ENCODE measurements at regions not wholly inside any gene's neighbourhood (a gene's known extent, or its start where the extent isn't known, plus 50 kb on each side); places are given as distances from the start of the nearest gene placed in this dataset.

GRCh38 chr15:25070353-25070963 is 115.7 kb downstream of the SNRPN start:
- ATAC-seq (ENCODE audit: low read depth in 2 of 2) (no peak), DNase-seq (no peak)
- Mint-ChIP-seq H3K36me3 (peaks cover 75% of the 10 kb centered on the region), H3K4me3 (no peak overlapping the region), H3K9me3 (peaks cover 0 to 99% (median 37%) of the 10 kb centered on the region in 7 donors), H3K27ac (no peak overlapping the region), H3K27me3 (no peaks in the 10 kb centered on the region), H3K4me1 (no peaks in the 10 kb centered on the region)
- Histone ChIP-seq H3K27me3 (ENCODE audit: control insufficient read depth, insufficient read depth, low read length) (no peaks in the 10 kb centered on the region), H3K4me1 (ENCODE audit: control insufficient read depth, insufficient read depth, low read length, poor library complexity, severe bottlenecking) (no peaks in the 10 kb centered on the region), H3K27ac (ENCODE audit: insufficient read depth, low read length, poor library complexity, severe bottlenecking) (no peak overlapping the region), H3K9me3 (ENCODE audit: control insufficient read depth in 2 of 2, low read length in 2 of 2) (peaks cover 95 to 100% of the 10 kb centered on the region in 2 experiments), H3K36me3 (ENCODE audit: control insufficient read depth, insufficient read depth, low read length) (peaks cover 88% of the 10 kb centered on the region), H3K4me3 (ENCODE audit: low read depth, low read length) (no peak overlapping the region)

GRCh38 chr15:25072857-25073476 is 118.2 kb downstream of the SNRPN start:
- Histone ChIP-seq H3K36me3 (ENCODE audit: control insufficient read depth, insufficient read depth, low read length) (peaks cover 90% of the 10 kb centered on the region), H3K4me1 (ENCODE audit: control insufficient read depth, insufficient read depth, low read length, poor library complexity, severe bottlenecking) (no peaks in the 10 kb centered on the region), H3K4me3 (ENCODE audit: low read depth, low read length) (no peak overlapping the region), H3K27me3 (ENCODE audit: control insufficient read depth, insufficient read depth, low read length) (no peaks in the 10 kb centered on the region), H3K9me3 (ENCODE audit: control insufficient read depth in 2 of 2, low read length in 2 of 2) (peaks cover 97 to 100% of the 10 kb centered on the region in 2 experiments), H3K27ac (ENCODE audit: insufficient read depth, low read length, poor library complexity, severe bottlenecking) (no peak overlapping the region)
- Mint-ChIP-seq H3K27me3 (no peaks in the 10 kb centered on the region), H3K36me3 (peaks cover 74% of the 10 kb centered on the region), H3K4me3 (no peak overlapping the region), H3K27ac (no peak overlapping the region), H3K4me1 (no peaks in the 10 kb centered on the region), H3K9me3 (peaks cover 0 to 100% (median 27%) of the 10 kb centered on the region in 7 donors)
- ATAC-seq (ENCODE audit: low read depth in 2 of 2): no peak
- DNase-seq: no peak

GRCh38 chr15:25087137-25087536 is 132.3 kb downstream of the SNRPN start:
- H3K4me1 ChIP-seq (ENCODE audit: control insufficient read depth, insufficient read depth, low read length, poor library complexity, severe bottlenecking): no peaks in the 10 kb centered on the region
- Mint-ChIP-seq H3K4me1 (no peaks in the 10 kb centered on the region), H3K27me3 (no peaks in the 10 kb centered on the region), H3K27ac (no peak overlapping the region), H3K4me3 (no peak overlapping the region), H3K9me3 (peaks cover 0 to 96% (median 28%) of the 10 kb centered on the region in 7 donors), H3K36me3 (peaks cover 84% of the 10 kb centered on the region)
- H3K27me3 ChIP-seq (ENCODE audit: control insufficient read depth, insufficient read depth, low read length): no peaks in the 10 kb centered on the region
- H3K27ac ChIP-seq (ENCODE audit: insufficient read depth, low read length, poor library complexity, severe bottlenecking): no peak overlapping the region
- H3K36me3 ChIP-seq (ENCODE audit: control insufficient read depth, insufficient read depth, low read length): peaks cover 79% of the 10 kb centered on the region
- H3K4me3 ChIP-seq (ENCODE audit: low read depth, low read length): no peak overlapping the region
- peaks cover 83 to 100% of the 10 kb centered on the region in 2 experiments for H3K9me3 ChIP-seq (ENCODE audit: control insufficient read depth in 2 of 2, low read length in 2 of 2)
- ATAC-seq (ENCODE audit: low read depth in 2 of 2) (no peak), DNase-seq (no peak)

- Histone ChIP-seq H3K9me3 (ENCODE audit: control insufficient read depth in 2 of 2, low read length in 2 of 2) (peaks cover 84 to 100% of the 10 kb centered on the region in 2 experiments), H3K4me3 (ENCODE audit: low read depth, low read length) (no peak overlapping the region), H3K36me3 (ENCODE audit: control insufficient read depth, insufficient read depth, low read length) (peaks cover 82% of the 10 kb centered on the region), H3K4me1 (ENCODE audit: control insufficient read depth, insufficient read depth, low read length, poor library complexity, severe bottlenecking) (no peaks in the 10 kb centered on the region), H3K27me3 (ENCODE audit: control insufficient read depth, insufficient read depth, low read length) (no peaks in the 10 kb centered on the region), H3K27ac (ENCODE audit: insufficient read depth, low read length, poor library complexity, severe bottlenecking) (no peak overlapping the region)
- H3K27ac Mint-ChIP-seq: no peak overlapping the region
- H3K36me3 Mint-ChIP-seq: peaks cover 82% of the 10 kb centered on the region
- H3K4me1 Mint-ChIP-seq: no peaks in the 10 kb centered on the region
- DNase-seq (no peak), ATAC-seq (ENCODE audit: low read depth in 2 of 2) (no peak)
- H3K27me3 Mint-ChIP-seq: no peaks in the 10 kb centered on the region
- H3K9me3 Mint-ChIP-seq: peaks cover 0 to 94% (median 25%) of the 10 kb centered on the region in 7 donors
- H3K4me3 Mint-ChIP-seq: no peak overlapping the region
These were observed 133.5 kb downstream of the SNRPN start for GRCh38 chr15:25088261-25088790.

GRCh38 chr15:25089577-25089976 is 134.8 kb downstream of the SNRPN start:
- no peak for DNase-seq
- Mint-ChIP-seq H3K27me3 (no peaks in the 10 kb centered on the region), H3K36me3 (peaks cover 81% of the 10 kb centered on the region), H3K9me3 (peaks cover 0 to 93% (median 23%) of the 10 kb centered on the region in 7 donors), H3K4me3 (no peak overlapping the region), H3K4me1 (no peaks in the 10 kb centered on the region), H3K27ac (no peak overlapping the region)
- H3K27ac ChIP-seq (ENCODE audit: insufficient read depth, low read length, poor library complexity, severe bottlenecking): no peak overlapping the region
- H3K9me3 ChIP-seq (ENCODE audit: control insufficient read depth in 2 of 2, low read length in 2 of 2): peaks cover 82 to 100% of the 10 kb centered on the region in 2 experiments
- no peak overlapping the region for H3K4me3 ChIP-seq (ENCODE audit: low read depth, low read length)
- H3K4me1 ChIP-seq (ENCODE audit: control insufficient read depth, insufficient read depth, low read length, poor library complexity, severe bottlenecking): no peaks in the 10 kb centered on the region
- H3K36me3 ChIP-seq (ENCODE audit: control insufficient read depth, insufficient read depth, low read length): peaks cover 79% of the 10 kb centered on the region
- H3K27me3 ChIP-seq (ENCODE audit: control insufficient read depth, insufficient read depth, low read length): no peaks in the 10 kb centered on the region
- ATAC-seq (ENCODE audit: low read depth in 2 of 2): no peak

- no peak for DNase-seq
- Mint-ChIP-seq H3K27me3 (no peaks in the 10 kb centered on the region), H3K4me3 (no peak overlapping the region), H3K27ac (no peak overlapping the region), H3K36me3 (peaks cover 81% of the 10 kb centered on the region), H3K4me1 (no peaks in the 10 kb centered on the region), H3K9me3 (peaks cover 0 to 93% (median 26%) of the 10 kb centered on the region in 7 donors)
- Histone ChIP-seq H3K27ac (ENCODE audit: insufficient read depth, low read length, poor library complexity, severe bottlenecking) (no peak overlapping the region), H3K27me3 (ENCODE audit: control insufficient read depth, insufficient read depth, low read length) (no peaks in the 10 kb centered on the region), H3K4me1 (ENCODE audit: control insufficient read depth, insufficient read depth, low read length, poor library complexity, severe bottlenecking) (no peaks in the 10 kb centered on the region), H3K9me3 (ENCODE audit: control insufficient read depth in 2 of 2, low read length in 2 of 2) (peaks cover 81 to 100% of the 10 kb centered on the region in 2 experiments), H3K36me3 (ENCODE audit: control insufficient read depth, insufficient read depth, low read length) (peaks cover 76% of the 10 kb centered on the region), H3K4me3 (ENCODE audit: low read depth, low read length) (no peak overlapping the region)
- no peak for ATAC-seq (ENCODE audit: low read depth in 2 of 2)
These were observed 135.4 kb downstream of the SNRPN start for GRCh38 chr15:25090073-25090733.

GRCh38 chr15:25091421-25092158 is 136.8 kb downstream of the SNRPN start:
- no peak overlapping the region for H3K4me3 ChIP-seq (ENCODE audit: low read depth, low read length)
- H3K36me3 ChIP-seq (ENCODE audit: control insufficient read depth, insufficient read depth, low read length): peaks cover 71% of the 10 kb centered on the region
- no peak for ATAC-seq (ENCODE audit: low read depth in 2 of 2)
- no peak overlapping the region for H3K27ac ChIP-seq (ENCODE audit: insufficient read depth, low read length, poor library complexity, severe bottlenecking)
- H3K36me3 Mint-ChIP-seq: peaks cover 77% of the 10 kb centered on the region
- H3K4me1 ChIP-seq (ENCODE audit: control insufficient read depth, insufficient read depth, low read length, poor library complexity, severe bottlenecking): no peaks in the 10 kb centered on the region
- H3K27me3 ChIP-seq (ENCODE audit: control insufficient read depth, insufficient read depth, low read length): no peaks in the 10 kb centered on the region
- no peaks in the 10 kb centered on the region for H3K27me3 Mint-ChIP-seq
- no peaks in the 10 kb centered on the region for H3K4me1 Mint-ChIP-seq
- H3K9me3 ChIP-seq (ENCODE audit: control insufficient read depth in 2 of 2, low read length in 2 of 2): peaks cover 79 to 95% of the 10 kb centered on the region in 2 experiments
- peaks cover 0 to 89% (median 22%) of the 10 kb centered on the region in 7 donors for H3K9me3 Mint-ChIP-seq
- H3K27ac Mint-ChIP-seq: no peak overlapping the region
- H3K4me3 Mint-ChIP-seq: no peak overlapping the region
- no peak for DNase-seq
